ENCODE measurements at regions not wholly inside any gene's neighbourhood (a gene's known extent, or its start where the extent isn't known, plus 50 kb on each side); places are given as distances from the start of the nearest gene placed in this dataset.
"Not testable (repeated sequence)": the region's sequence is repeated elsewhere in the genome, so short reads cannot be mapped to it uniquely, and the experiment has no call there.

GRCh38 chr10:65769828-65770227 lies 1156.0 kb upstream of the LRRTM3 start:
- no peak for DNase-seq

DNA sequence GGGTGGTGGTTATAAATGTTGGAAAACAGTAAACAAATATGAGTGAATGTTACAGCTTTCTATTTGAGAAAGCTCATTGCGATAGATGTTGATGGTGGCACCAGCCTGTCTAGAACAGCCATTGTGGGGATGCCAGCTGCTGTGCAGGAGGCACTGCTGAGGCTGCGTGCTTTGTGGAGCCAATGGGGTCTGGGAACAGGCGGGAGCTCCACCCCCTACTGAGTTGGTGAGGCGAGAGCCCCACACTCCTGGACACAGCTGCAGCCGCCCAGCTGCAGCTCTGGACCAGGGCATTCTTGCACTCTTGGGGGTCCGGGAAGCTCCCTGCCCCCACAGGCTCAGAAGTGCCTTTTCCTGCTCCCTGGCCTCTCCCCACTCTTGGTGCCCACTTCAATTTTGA lies 1147.1 kb upstream of the LRRTM3 start:
- no peak for DNase-seq

GRCh38 chr10:65779985-65780384 lies 1145.9 kb upstream of the LRRTM3 start:
- DNase-seq: no peak

- DNase-seq: no peak
Observed at GRCh38 chr10:65786279-65786678, 1139.6 kb upstream of the LRRTM3 start.

GRCh38 chr10:65787571-65787970 lies 1138.3 kb upstream of the LRRTM3 start:
- no peak for DNase-seq

GRCh38 chr10:65788271-65788670 lies 1137.6 kb upstream of the LRRTM3 start:
- no peak for DNase-seq

GRCh38 chr10:65791979-65792378 lies 1133.9 kb upstream of the LRRTM3 start:
- no peak for DNase-seq

DNA sequence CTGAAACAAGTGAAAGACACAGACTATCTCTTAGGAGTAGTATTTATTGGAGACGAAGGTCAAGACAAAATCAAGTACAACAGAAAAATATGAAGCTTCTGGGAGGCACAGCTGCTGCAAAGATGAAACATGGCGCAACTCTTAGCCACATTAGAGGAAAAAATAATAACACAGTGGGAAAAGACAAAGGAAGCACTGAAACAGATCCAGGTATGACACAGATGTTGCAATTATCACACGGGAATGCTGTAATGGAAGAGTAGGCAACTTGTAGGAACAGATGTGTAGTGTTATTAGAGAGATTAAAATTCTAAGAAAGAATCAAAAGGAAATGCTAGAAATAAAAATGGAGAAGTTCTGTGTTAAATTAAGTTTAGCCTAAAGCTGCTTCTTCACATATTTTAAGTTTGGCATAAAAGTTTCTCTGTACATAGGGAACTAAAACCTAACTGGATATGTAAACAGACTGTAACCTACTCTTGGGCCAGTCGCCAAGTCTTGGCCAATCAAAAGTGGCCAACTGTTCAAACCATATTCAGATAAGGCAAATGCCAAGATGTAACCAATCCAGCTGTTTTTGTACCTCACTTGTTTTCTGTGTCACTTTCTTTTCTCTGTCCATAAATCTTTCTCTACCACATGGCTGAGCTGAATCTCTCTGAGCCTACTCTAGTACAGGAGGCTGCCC lies 1132.0 kb upstream of the LRRTM3 start:
- DNase-seq: no peak

- DNase-seq: not testable (repeated sequence)
Observed at GRCh38 chr10:65794861-65795260, 1131.0 kb upstream of the LRRTM3 start.

GRCh38 chr10:65796472-65796871 lies 1129.4 kb upstream of the LRRTM3 start:
- DNase-seq: no peak

- no peak for DNase-seq
Observed at GRCh38 chr10:65798133-65798532, 1127.7 kb upstream of the LRRTM3 start.

DNA sequence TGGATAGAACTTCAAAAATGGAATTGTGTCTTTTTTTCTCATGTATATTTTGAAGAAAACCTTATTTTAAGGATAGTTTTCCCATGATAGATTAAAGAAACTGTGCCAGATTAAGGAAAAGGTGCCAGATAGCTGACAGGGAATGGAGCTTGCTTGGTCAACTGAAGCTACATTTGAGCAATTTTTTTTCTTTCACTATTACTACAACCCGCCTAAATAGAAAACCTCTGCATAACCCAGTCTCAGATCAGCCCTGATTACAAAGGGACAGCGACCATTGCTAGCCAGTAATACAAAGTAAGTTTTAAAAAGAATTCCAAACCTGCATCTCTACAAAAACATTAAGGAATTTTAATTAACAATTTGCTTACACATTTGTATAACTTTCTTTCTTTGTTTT lies 1123.4 kb upstream of the LRRTM3 start:
- no peak for DNase-seq

- DNase-seq: no peak
Observed at GRCh38 chr10:65805511-65805910, 1120.3 kb upstream of the LRRTM3 start.

GRCh38 chr10:65805993-65806392 lies 1119.8 kb upstream of the LRRTM3 start:
- DNase-seq: no peak

- DNase-seq: no peak
Observed at GRCh38 chr10:65808687-65809333, 1117.0 kb upstream of the LRRTM3 start.

DNA sequence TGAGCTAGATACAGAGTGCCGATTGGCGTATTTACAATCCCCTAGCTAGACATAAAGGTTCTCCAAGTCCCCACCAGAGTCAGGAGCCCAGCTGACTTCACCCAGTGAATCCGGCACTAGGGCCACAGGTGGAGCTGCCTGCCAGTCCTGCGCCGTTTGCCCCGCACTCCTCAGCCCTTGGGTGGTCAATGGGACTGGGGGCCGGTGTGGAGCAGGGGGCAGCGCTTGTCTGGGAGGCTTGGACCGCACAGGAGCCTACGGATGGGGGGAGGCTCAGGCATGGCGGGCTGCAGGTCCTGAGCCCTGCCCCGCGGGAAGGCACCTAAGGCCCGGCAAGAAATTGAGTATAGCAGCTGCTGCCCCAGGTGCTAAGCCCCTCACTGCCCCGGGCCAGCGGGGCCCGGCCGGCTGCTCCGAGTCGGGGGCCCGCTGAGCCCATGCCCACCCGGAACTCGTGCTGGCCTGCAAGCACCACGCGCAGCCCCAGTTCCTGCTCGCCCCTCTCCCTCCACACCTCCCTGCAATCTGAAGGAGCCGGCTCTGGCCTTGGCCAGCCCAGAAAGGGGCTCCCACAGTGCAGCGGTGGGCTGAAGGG lies 1113.8 kb upstream of the LRRTM3 start:
- DNase-seq: no peak

DNA sequence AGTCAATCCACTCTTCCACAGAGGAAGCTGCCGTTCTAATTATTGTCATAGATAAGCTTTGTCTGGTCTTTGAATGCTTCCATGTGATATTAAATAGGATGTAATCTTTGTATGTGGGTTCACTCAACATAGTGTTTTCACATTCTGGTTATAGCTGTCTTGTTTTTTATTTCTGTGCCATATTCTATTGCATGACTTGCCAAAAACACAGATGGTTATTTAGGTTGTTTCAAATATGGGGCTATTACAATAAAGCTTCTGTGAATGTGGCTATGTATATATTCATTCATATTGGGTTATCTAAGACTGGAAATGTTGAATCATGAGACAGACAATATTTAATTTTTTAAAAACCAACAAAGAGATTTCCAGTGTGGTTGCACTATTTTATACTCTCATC lies 1109.3 kb upstream of the LRRTM3 start:
- no peak for DNase-seq

DNA sequence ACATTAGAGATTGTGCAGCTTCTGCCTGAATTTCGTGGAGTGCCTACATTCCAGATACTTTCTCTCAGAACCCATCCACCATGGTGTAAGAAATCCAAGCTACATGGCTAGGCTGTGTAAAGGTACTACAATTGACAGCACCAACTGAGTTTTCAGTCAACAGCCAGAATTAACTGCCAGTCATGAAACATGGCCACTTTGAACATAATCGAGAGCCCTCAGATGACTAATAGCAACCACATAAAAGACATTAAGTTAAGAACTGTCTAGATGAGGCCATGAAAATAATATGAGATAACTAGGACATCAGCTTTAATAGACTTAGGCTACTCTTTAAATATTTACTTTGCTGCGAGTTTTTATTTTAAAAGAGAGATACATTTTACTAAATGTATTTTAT lies 1106.8 kb upstream of the LRRTM3 start:
- no peak for DNase-seq

DNA sequence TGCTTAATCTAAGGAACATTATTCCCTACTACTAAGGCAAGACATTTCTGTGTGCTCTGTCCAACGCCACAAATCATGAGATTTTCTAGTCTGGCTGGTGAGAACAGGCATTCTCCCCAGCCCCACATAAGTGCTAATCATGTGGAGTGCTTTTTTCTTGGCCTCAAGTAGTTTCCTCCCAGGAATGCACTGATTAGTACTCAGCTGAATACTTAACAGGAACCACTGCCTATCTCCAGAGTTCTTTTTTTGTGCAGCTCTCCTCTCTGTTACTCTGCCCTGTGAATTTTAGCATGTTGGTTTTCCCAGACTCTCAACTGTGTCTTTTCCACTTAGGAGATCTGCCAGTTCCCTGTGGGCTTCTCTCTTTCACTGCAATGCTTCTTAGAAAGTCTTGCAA lies 1098.5 kb upstream of the LRRTM3 start:
- DNase-seq: no peak

GRCh38 chr10:65838811-65839210 lies 1087.0 kb upstream of the LRRTM3 start:
- no peak for DNase-seq

- no peak for DNase-seq
Observed at GRCh38 chr10:65843203-65843602, 1082.6 kb upstream of the LRRTM3 start.

DNA sequence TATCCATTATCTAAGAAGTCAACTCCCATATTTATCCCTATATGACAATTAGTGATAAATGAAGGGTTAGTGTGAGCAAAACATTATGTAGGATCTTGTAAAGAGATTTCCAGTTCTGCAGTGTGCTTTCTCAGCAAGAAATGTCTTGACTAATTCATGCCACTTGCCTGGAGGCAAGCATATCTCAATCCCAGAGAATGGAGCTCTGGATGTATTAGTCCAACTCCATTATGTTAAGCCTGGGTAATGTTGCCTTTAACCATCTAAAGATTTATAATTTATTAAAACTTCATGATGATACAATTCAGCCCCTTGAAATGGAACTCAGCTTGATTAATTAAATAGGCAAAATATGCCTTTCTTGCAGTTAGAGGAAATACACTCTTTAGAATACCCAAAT lies 1079.9 kb upstream of the LRRTM3 start:
- DNase-seq: no peak

- no peak for DNase-seq
Observed at GRCh38 chr10:65846541-65846940, 1079.3 kb upstream of the LRRTM3 start.

- DNase-seq: no peak
Observed at GRCh38 chr10:65846949-65847348, 1078.9 kb upstream of the LRRTM3 start.
